GM18951 (cell line): ENCODE measurements at regions not wholly inside any gene's neighbourhood (a gene's known extent, or its start where the extent isn't known, plus 50 kb on each side); places are given as distances from the start of the nearest gene placed in this dataset.

Source experiments
- POLR2A ChIP-seq: IDR thresholded peaks from 4 replicates; pipeline ENCODE4 v1.6.1; 2011; ENCODE audit warnings: mild to moderate bottlenecking; ENCODE audit not compliant: insufficient read length, insufficient read depth; ENCODE audit errors: extremely low read depth
- in situ Hi-C: fragments of 300-500 bp; cut with MboI; formaldehyde crosslinking; loops from one replicate; pipeline ENCODE4 v1.12.0; 2022; ENCODE audit warnings: low sequenced_read_pairs, mixed read lengths, inconsistent platforms; ENCODE audit not compliant: unreplicated experiment

DNA sequence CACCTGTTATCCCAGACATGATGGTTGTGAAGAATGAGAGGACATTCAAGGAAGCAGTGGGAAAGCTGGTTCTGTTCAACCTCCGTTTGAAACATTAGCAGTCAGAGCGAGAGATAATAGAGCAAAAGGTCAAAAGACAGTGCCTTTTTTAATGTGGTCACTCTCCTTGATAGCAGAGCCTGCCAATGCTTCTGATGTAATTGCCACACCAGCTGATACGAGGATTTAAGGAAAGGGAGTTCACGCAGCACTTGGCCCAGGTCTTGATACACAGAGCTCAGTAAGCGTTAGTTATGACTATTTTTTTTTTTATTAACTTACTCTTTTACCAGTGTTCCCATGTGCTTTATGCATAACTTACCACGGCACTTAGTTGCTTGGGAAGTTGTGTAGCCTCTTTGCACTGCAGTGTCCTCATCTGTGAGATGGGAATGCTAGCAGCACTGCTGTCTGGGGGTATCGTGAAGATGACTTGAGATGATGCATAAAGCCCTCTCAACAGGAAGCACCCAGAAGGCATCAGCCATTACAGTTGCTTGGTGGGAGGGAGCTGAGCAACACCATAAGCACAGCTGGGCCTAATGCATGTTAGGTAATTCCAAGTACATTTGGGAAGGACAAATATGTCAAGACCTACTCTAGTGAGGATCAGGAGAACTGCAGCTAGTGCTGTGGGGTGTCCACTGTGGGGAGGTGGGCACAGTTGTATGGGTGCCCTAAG is 123.3 kb upstream of the RASGRP1 start:
- TF ChIP-seq POLR2A: no peak
- in situ Hi-C loops: no loop called here

DNA sequence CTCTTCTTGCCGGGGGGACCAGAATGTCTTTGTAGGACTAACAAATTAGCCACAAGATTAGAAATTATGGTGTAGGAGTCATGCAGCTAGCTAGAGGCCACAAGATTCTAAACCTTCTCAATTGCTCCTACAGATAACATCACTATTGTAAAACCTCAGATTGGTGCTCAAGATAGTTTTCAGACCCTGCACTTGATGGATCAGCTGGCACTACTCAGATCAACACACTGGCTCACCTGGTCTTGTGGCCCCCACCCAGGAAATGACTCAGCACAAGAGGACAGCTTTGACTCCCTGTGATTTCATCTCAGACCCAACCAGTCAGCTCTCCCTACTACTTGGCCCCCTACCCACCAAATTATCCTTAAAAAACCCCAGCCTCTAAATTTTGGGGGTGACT is 124.1 kb upstream of the RASGRP1 start:
- no peak for TF ChIP-seq POLR2A
- in situ Hi-C loops: no loop called here

DNA sequence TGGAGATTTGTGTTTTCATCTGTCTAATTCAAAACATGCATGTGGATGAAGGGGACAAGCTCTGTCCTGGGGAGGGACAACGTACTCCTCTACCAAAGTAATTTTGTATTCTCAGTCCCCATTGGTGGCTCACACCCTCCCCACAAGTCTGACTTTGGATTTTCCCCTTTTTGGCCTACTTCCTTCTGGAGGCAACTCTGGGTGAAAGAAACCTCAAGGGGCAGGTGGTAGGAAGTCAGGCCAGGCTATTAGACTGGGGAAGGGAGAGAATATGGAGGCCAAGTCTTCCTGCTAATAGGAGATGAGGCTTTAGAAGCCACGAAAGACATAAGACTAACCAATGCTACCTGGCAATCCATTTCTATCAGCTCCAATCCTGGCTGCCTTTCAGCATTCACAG is 124.9 kb upstream of the RASGRP1 start:
- in situ Hi-C loops: no loop called here

DNA sequence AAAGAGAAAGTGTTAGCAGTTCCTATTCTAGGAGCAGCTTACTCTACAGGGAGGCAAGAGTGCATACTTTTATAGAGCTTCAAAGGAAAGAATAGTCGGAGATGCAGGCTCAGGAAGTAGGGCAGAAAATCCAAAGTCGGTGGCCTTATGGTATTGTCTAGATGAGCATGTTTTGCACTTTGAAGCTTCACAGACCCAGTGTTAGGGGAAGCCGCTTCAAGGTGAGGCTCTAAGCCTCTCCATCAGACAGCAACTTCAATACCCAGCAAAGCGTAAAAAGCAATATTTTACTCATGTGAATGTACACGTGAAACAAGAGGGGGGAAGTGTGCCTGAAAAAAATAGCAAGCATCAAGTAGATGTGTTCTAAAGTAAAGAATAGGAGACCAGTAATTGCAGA is 125.6 kb upstream of the RASGRP1 start:
- in situ Hi-C loops: loop anchor here (10.0 kb wide), 1 partner anchor 215 kb away; no protein-coding TSS in a partner anchor
- TF ChIP-seq POLR2A: no peak

More for the DNA sequence above, 124.9 kb upstream of the RASGRP1 start:
- no peak for TF ChIP-seq POLR2A

DNA sequence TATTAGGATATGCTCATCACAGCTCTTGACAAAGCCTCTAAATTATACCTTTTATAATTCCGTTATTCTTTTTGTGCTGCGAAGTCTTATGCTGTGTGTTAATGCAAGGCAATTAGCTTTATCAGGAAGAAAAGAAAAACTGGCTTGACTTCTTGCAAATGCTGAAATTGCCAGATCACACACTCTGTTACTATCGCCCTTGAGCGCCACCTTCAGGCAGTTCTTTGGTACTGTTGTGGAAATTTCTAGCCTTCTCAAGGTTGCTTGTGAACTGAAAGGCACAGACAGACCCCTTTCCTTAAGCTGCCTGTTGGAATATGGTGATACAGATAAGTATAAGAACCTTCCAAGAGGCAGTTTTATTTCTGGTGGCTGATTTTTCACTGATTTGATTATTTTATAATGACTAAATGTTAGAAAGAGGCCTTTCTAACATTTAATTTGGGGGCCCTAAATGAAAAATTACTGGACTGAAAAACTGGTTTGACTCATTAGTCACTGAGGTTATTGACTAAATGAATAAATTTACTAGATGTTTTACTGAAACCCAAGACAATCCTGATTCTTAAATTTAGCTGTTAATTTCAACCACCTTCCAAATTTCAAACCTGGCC is 126.2 kb upstream of the RASGRP1 start:
- TF ChIP-seq POLR2A: no peak
- in situ Hi-C loops: loop anchor here (10.0 kb wide), 1 partner anchor 216 kb away; no protein-coding TSS in a partner anchor

DNA sequence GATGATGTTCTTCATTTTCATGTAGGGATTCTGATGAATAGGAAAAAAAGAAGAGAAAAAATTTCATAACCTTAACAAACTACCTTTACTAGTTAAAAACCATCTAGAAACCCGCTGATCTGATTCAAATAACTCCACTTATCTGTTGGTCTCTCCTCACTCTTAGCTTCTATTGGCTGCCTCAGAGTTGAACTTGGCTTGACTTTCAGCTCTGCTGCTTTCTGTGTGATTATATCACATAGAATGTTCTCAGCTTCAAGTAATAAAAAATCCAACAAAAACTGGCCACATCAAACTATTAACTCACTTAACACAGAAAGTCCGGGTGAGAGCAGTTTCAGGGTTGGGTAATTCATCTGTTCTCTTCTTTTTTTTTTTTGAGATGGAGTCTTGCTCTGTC is 126.8 kb upstream of the RASGRP1 start:
- no peak for TF ChIP-seq POLR2A
- in situ Hi-C loops: loop anchor here (10.0 kb wide), 1 partner anchor 217 kb away; no protein-coding TSS in a partner anchor

DNA sequence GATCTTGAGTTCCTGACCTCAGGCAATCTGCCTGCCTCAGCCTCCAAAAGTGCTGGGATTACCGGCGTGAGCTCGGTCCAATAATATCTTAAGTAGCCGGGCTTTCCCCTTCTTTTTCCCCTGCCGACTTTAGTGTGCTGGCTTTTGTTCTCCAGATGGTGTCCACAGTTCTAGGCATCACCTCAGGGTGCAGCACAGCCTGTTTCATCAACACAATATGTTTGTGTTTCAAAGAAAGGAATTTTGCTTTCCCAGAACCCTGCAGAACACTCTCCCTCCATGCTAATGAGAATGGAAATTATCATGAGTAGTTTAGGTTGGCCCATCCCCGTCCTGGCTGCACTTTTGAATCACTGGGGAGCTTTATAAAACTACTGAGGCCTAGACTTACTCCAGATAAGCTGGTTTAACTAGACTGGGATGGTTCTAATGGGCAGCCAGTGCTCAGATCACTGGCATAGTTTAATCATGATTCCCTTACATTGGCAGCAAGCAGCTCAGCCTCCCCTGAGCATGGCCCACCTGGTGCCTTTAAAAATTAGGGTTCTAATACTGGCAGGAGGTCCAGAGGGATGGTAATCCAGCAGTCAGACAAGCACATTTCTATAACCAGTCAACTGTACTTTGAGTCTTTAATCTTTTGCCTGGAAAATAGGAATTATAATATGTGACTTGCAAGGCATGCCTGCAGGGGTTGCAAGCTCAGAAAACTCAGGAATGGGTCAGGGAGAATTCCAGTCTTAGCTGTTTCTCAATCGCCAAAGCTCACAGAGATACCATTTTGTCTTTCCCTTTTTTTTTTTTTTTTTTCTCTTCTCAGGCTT is 127.6 kb upstream of the RASGRP1 start:
- in situ Hi-C loops: loop anchor here (10.0 kb wide), 1 partner anchor 217 kb away; no protein-coding TSS in a partner anchor
- TF ChIP-seq POLR2A: no peak

DNA sequence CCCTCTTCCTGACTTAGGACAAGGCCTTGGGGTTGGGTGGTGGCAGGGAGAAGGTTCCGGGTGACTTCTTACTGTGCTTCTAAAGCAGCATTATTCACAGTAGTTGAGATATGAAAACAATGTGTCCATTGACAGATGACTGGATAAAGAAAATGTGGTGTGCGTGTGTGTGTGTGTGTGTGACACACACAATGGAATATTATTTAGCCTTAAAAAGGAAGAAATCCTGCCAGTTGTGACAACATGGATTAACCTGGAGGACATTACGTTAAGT is 128.1 kb upstream of the RASGRP1 start:
- in situ Hi-C loops: loop anchor here (10.0 kb wide), 1 partner anchor 218 kb away; no protein-coding TSS in a partner anchor
- no peak for TF ChIP-seq POLR2A

DNA sequence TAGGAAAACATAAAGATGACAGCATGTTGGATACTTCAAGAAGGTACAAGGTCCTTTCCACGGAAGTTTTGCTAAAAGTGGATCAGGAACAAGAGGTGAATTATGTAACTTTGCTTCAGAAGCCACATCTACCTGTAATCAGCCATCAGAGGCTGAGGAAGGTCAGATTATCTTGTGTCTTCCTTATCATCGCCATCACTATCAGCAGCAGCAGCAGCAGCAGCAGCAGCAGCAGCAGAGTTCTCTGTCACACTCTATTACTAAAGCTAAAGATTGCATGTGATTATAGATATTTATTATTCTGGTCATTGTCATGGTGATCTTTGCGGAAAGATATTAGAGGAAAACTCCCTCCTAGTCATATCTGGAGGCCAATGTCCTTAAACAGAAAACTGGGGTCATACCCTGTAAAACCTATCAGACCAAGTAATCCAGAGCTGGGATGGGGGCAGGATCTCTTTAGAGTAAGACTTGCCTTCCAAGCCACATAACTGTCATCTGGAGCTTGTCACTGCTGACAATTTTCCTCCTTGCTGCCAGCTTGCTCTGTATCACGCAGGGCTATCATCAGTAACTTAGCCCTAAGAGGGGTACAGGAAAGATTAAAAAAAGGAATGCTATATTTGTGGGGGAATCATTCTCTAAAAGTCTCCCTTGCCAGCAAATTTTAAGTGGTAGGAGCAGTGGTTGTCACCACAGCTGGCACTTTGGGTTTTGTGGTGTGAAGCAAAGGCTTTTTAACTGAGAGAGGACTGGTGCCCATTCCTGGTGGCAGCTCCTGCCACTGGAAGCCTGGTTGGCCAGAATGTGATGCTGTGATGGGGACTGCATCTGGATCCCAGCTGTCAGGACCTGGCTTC is 130.9 kb upstream of the RASGRP1 start:
- in situ Hi-C loops: loop anchor here (10.0 kb wide), 1 partner anchor 221 kb away; no protein-coding TSS in a partner anchor
- TF ChIP-seq POLR2A: no peak

DNA sequence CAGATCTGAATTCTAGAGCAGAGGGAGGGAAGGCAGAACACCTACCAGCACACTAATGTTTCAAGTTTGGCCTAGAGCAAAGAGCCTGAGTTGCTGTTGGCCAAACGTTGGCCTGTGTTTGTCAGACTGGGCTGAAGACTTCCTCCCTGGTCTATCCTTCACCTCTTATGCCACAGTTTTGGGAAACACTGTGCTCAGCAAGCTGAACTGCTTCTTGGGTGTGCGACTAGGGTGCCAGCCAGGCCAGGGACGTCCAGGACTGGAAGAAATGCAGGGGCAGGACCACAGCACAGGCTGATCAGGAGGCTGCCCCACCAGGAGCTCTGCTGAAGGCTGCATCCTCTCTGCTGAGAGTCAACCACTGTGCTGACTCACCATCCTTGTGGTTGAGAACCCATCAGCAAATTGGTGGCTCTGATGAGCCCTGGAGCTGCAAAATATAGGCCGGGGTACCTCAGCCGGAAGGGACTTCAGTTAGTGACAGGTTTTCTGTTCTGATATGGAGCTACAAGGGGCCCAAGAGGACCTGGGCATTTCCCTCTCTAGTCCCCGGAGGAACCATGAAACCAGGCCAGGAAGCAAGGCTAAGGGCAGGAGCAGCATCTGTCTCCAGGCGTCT is 131.6 kb upstream of the RASGRP1 start:
- peak; percentile 46 for TF ChIP-seq POLR2A
- in situ Hi-C loops: loop anchor here (10.0 kb wide), 1 partner anchor 221 kb away; no protein-coding TSS in a partner anchor

DNA sequence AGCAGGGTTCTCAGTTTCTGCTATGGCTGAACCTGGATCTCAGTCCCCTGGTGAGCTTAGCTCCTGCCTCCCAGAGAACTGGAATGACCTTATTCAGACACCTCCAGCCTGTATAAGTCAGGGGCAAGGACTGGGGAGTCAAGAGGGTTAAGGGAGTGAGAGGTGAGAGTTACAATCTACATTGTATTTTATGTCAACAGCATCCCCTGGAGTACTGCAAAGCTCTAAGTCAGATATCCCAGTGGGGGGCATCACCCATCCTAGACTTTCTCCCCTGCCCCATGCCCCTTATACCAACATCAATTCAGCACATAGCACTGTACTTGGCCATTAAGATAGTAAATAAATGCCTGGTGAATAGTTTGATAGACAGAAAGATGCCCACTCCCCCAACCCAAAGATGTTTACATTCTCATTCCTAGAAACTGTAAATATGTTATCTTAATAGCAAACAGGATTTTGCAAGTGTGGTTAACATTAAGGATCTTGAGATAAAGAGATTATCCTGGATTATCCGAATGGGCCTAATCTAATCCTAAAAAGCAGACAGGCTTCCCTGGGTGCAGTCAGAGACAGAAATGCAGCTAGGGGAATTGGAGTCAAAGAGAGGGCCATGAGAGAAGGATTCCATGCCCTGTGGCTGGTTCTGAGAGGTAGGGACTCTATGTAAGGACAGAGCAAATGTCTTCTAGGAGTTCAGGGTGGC is 132.3 kb upstream of the RASGRP1 start:
- in situ Hi-C loops: loop anchor here (10.0 kb wide), 1 partner anchor 222 kb away; no protein-coding TSS in a partner anchor

More for the DNA sequence above, 132.3 kb upstream of the RASGRP1 start:
- no peak for TF ChIP-seq POLR2A
